ENCODE measurements at regions not wholly inside any gene's neighbourhood (a gene's known extent, or its start where the extent isn't known, plus 50 kb on each side); places are given as distances from the start of the nearest gene placed in this dataset.

GRCh38 chr10:78461333-78461732 lies 427.7 kb downstream of the RPS24 start:
- no peak for TF ChIP-seq CTCF (conservative IDR thresholded peaks at IDR 0.05; ENCODE audit: low read length)
- no peak for TF ChIP-seq EZH2phosphoT487 (IDR thresholded peaks at IDR 0.05; ENCODE audit: borderline replicate concordance, low read depth, low read length)

Data from OCI-LY7 (cell line).